ENCODE measurements at regions not wholly inside any gene's neighbourhood (a gene's known extent, or its start where the extent isn't known, plus 50 kb on each side); places are given as distances from the start of the nearest gene placed in this dataset.

DNA sequence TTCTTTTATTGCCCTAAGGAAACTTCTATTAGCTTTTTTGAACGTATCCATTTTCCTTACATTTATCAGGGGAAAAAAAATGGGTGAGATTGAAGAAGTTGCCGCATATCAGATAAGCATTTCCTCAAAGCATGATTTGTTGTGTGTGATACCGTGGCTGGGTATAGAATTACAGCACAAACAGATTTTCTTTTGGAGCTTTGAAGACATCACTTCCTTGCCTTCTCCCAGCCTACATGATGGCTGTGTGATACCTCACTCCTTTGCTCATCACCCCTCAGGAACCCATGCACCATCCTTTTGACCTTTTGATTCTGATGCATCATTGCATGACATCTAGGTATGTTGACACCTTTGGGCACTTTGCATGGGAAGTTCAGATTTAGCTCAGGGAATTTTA, 1155.3 kb downstream of the BRD1 start:
- H4K20me1 ChIP-seq (ENCODE audit: insufficient read depth, low read length) = no peaks in the 10 kb centered on the region
- no peak overlapping the region for H3K9ac ChIP-seq (ENCODE audit: low read depth, low read length)
- ChIA-PET CTCF (no interaction called here), POLR2A (ENCODE audit: unreplicated experiment) (no interaction called here)
- H3K23ac ChIP-seq (ENCODE audit: low read depth, low read length) = no peak overlapping the region
- H4K91ac ChIP-seq (ENCODE audit: insufficient read depth, low read depth, low read length) = no peak overlapping the region
- no peak overlapping the region for H4K8ac ChIP-seq (ENCODE audit: low read depth in 2 of 2, low read length in 2 of 2)
- WGBS, 2 experiments (ENCODE audit: extremely low coverage in 2 of 2, insufficient read length in 1 of 2) = no CpG with 5 or more reads among the region's 3 CpGs
- no peaks in the 10 kb centered on the region for H3K9me1 ChIP-seq (ENCODE audit: insufficient read depth, low read length)
- no peak overlapping the region for H3K4me2 ChIP-seq (ENCODE audit: low read depth, low read length)
- no peak overlapping the region for H2BK120ac ChIP-seq (ENCODE audit: low read depth, low read length)
- no peak overlapping the region for H2AK5ac ChIP-seq (ENCODE audit: low read depth, low read length)
- H2BK15ac ChIP-seq (ENCODE audit: low read depth, low read length) = no peak overlapping the region
- no peak overlapping the region for H2BK5ac ChIP-seq (ENCODE audit: low read depth, low read length, poor library complexity, severe bottlenecking)
- intact Hi-C loops (cut with micrococcal nuclease) (no loop called here), dilution Hi-C loops (cut with HindIII; ENCODE audit: low sequenced_read_pairs, unreplicated experiment) (no loop called here), in situ Hi-C loops (cut with MboI; ENCODE audit: low sequenced_read_pairs) (no loop called here)
- H3K4ac ChIP-seq (ENCODE audit: low read depth, low read length) = no peak overlapping the region
- H2BK20ac ChIP-seq (ENCODE audit: low read depth, low read length) = no peak overlapping the region
- H3K27me3 ChIP-seq (ENCODE audit: control insufficient read depth, insufficient read depth, low read length) = no peaks in the 10 kb centered on the region
- no peaks in the 10 kb centered on the region for H3K4me1 ChIP-seq (ENCODE audit: control insufficient read depth, insufficient read depth, low read length)
- no peaks in the 10 kb centered on the region for H3K36me3 ChIP-seq (ENCODE audit: control insufficient read depth, insufficient read depth, low read length)
- H3K56ac ChIP-seq (ENCODE audit: extremely low read depth, insufficient read depth, low read length) = no peak overlapping the region
- no peak overlapping the region for H2AK9ac ChIP-seq (replicated peaks; ENCODE audit: low read depth, low read length, poor library complexity)
- BruUV-seq (replicated peaks) = no TSS peak
- no peak overlapping the region for H3K4me3 ChIP-seq (ENCODE audit: insufficient read depth, low read depth, low read length)
- no peak overlapping the region for H3K27ac ChIP-seq (ENCODE audit: insufficient read depth, low read length)
- TF ChIP-seq SMC3 (IDR thresholded peaks at IDR 0.05; ENCODE audit: low read depth, low read length) (no peak), RAD21 (IDR thresholded peaks at IDR 0.05; ENCODE audit: low read length) (no peak), MAFK (IDR thresholded peaks at IDR 0.05; ENCODE audit: low read depth, low read length) (no peak), BHLHE40 (IDR thresholded peaks at IDR 0.05; ENCODE audit: low read depth, low read length) (no peak), POLR2A (IDR thresholded peaks at IDR 0.05; ENCODE audit: low read depth, low read length) (no peak), RCOR1 (IDR thresholded peaks at IDR 0.05; ENCODE audit: insufficient replicate concordance, low read length) (no peak), FOS (IDR thresholded peaks at IDR 0.05; ENCODE audit: low read depth, low read length) (no peak), RFX5 (IDR thresholded peaks at IDR 0.05; ENCODE audit: low read depth, low read length) (no peak), NFE2L2 (IDR thresholded peaks at IDR 0.05; ENCODE audit: low read depth, low read length) (no peak), CHD1 (IDR thresholded peaks at IDR 0.05; ENCODE audit: low read depth, low read length) (no peak), CEBPB (IDR thresholded peaks at IDR 0.05; ENCODE audit: low read depth, low read length) (no peak), MAZ (IDR thresholded peaks at IDR 0.05; ENCODE audit: borderline replicate concordance, low read depth, low read length) (no peak)
- TF ChIP-seq, protein P1, sequence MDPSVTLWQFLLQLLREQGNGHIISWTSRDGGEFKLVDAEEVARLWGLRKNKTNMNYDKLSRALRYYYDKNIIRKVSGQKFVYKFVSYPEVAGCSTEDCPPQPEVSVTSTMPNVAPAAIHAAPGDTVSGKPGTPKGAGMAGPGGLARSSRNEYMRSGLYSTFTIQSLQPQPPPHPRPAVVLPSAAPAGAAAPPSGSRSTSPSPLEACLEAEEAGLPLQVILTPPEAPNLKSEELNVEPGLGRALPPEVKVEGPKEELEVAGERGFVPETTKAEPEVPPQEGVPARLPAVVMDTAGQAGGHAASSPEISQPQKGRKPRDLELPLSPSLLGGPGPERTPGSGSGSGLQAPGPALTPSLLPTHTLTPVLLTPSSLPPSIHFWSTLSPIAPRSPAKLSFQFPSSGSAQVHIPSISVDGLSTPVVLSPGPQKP (IDR thresholded peaks at IDR 0.05; ENCODE audit: borderline replicate concordance, low read depth, low read length) = no peak
- TF ChIP-seq, protein P2, sequence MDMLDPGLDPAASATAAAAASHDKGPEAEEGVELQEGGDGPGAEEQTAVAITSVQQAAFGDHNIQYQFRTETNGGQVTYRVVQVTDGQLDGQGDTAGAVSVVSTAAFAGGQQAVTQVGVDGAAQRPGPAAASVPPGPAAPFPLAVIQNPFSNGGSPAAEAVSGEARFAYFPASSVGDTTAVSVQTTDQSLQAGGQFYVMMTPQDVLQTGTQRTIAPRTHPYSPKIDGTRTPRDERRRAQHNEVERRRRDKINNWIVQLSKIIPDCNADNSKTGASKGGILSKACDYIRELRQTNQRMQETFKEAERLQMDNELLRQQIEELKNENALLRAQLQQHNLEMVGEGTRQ (IDR thresholded peaks at IDR 0.05; ENCODE audit: low read depth, low read length) = no peak
- TF ChIP-seq, protein P3, sequence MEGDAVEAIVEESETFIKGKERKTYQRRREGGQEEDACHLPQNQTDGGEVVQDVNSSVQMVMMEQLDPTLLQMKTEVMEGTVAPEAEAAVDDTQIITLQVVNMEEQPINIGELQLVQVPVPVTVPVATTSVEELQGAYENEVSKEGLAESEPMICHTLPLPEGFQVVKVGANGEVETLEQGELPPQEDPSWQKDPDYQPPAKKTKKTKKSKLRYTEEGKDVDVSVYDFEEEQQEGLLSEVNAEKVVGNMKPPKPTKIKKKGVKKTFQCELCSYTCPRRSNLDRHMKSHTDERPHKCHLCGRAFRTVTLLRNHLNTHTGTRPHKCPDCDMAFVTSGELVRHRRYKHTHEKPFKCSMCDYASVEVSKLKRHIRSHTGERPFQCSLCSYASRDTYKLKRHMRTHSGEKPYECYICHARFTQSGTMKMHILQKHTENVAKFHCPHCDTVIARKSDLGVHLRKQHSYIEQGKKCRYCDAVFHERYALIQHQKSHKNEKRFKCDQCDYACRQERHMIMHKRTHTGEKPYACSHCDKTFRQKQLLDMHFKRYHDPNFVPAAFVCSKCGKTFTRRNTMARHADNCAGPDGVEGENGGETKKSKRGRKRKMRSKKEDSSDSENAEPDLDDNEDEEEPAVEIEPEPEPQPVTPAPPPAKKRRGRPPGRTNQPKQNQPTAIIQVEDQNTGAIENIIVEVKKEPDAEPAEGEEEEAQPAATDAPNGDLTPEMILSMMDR (conservative IDR thresholded peaks at IDR 0.05; ENCODE audit: low read depth, low read length) = no peak
- ATAC-seq (ENCODE audit: low read depth) (no peak), DNase-seq (no peak)
- H2AFZ ChIP-seq (replicated peaks; ENCODE audit: low read length, poor library complexity) = no peak overlapping the region
- no peak overlapping the region for H3K18ac ChIP-seq (ENCODE audit: low read depth, low read length)
- H3K79me1 ChIP-seq (ENCODE audit: low read depth in 1 of 2, low read length in 2 of 2) = no peaks in the 10 kb centered on the region
- no peak overlapping the region for H3K14ac ChIP-seq (replicated peaks; ENCODE audit: low read depth, low read length)
- peaks cover 50% of the 10 kb centered on the region for H3K9me3 ChIP-seq (ENCODE audit: control insufficient read depth, insufficient read depth, low read length)
- no peak overlapping the region for H4K5ac ChIP-seq (ENCODE audit: low read depth, low read length)

Measured in IMR-90 (cell line).